GM12891 (cell line): ENCODE measurements at regions not wholly inside any gene's neighbourhood (a gene's known extent, or its start where the extent isn't known, plus 50 kb on each side); places are given as distances from the start of the nearest gene placed in this dataset.

Experiments
- DNase-seq: peaks from one replicate; pipeline ENCODE4 v3.0.0; 2011; ENCODE audit warnings: low spot score; ENCODE audit not compliant: insufficient read length
- FAIRE-seq: peaks from 2 replicates; lab custom pipeline; 2011; peaks lifted over from hg19 to GRCh38; lab: Jason Lieb, UNC
- PAX5 ChIP-seq: IDR thresholded peaks from 2 replicates; pipeline ENCODE4 v1.6.1; 2011; ENCODE audit warnings: low read length, moderate library complexity, mild to moderate bottlenecking; ENCODE audit not compliant: insufficient read depth, severe bottlenecking
- POLR2A ChIP-seq: IDR thresholded peaks from 2 replicates; pipeline ENCODE4 v1.6.1; 2011; ENCODE audit warnings: low read depth, low read length, control low read depth
- POLR2AphosphoS5 ChIP-seq: IDR thresholded peaks from 2 replicates; pipeline ENCODE4 v1.6.1; 2011; ENCODE audit warnings: low read depth, low read length, control low read depth
- POU2F2 ChIP-seq: IDR thresholded peaks from 2 replicates; pipeline ENCODE4 v1.6.1; 2011; ENCODE audit warnings: low read depth, mild to moderate bottlenecking, control low read depth, low read length, moderate library complexity
- SPI1 ChIP-seq: IDR thresholded peaks from 2 replicates; pipeline ENCODE4 v1.6.1; 2011; ENCODE audit warnings: low read depth, low read length, control low read depth
- TAF1 ChIP-seq: IDR thresholded peaks from 2 replicates; pipeline ENCODE4 v1.6.1; 2011; ENCODE audit warnings: low read depth, low read length, control low read depth

DNA sequence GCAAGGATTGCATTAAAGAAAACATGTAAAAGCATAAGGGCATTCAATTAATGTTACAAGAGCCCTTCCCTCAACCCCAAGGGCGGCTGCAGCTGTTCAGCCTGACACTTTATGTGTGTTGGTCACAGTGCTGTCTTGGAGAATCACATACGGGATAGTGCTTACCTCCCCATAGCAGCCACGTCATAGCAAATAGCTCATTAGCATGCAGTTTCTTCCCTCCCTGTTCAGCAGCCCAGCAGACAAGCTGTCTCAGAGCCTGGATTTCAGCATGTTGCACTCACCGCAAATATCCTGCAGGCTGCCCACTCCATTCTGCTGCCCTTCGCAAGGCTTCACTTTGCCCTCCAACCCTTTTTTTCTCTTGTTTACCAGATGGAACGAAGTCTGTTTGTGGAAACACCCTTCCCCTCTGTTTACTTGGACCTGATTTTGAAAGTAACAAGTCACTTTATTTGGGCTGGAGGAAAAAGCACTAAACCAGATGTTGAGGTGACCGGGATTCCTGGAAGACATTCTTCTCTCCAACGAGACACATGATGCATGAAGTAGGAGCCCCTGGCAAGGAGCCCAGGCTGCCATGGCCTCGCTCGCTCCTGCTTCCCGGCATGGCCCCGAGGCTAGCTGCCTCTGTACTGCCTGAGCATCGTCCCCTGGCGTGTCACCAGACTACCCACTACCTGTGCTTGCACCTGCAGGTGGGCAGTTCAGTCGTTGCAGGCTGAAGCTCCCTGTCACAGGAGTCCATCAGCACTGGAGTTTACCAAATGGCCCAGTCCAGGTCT, 151.6 kb upstream of the GMDS start:
- DNase-seq: no peak
- no peak for TF ChIP-seq SPI1
- no peak for TF ChIP-seq TAF1
- TF ChIP-seq POLR2A: no peak
- TF ChIP-seq POU2F2: no peak

DNA sequence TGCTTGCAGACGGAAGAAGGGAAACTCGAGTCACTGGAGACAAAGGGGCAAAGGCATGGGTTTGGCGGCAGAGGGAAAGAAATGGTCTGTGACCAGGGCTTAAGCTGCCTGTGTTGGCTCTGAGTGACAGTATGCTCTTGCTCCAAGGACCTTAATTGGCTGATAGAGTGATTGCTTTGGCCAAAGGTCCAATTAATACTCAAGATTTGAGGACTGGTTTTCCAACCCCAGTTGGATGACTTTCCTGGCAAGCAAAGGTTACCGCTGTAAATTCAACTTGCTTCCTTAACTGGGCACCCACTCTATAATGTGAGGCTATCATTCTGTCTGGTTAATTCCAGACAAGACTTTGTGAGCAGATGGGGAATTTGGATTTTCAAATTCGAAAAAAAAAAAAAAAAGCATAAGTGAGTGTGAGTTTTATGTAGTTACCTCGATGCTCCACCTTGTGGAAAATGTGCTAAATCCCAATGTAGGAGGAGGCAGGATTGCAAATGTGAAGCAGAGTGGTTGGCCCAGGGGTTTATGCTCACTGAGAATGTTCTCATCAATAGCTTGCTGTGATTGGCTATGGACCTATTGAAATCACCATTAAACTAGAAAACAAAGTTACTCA, 150.7 kb upstream of the GMDS start:
- no peak for TF ChIP-seq SPI1
- no peak for TF ChIP-seq POLR2A
- TF ChIP-seq PAX5: no peak
- no peak for TF ChIP-seq TAF1
- DNase-seq (no peak), FAIRE-seq (no peak)

More for the DNA sequence above, 151.6 kb upstream of the GMDS start:
- no peak for FAIRE-seq

DNA sequence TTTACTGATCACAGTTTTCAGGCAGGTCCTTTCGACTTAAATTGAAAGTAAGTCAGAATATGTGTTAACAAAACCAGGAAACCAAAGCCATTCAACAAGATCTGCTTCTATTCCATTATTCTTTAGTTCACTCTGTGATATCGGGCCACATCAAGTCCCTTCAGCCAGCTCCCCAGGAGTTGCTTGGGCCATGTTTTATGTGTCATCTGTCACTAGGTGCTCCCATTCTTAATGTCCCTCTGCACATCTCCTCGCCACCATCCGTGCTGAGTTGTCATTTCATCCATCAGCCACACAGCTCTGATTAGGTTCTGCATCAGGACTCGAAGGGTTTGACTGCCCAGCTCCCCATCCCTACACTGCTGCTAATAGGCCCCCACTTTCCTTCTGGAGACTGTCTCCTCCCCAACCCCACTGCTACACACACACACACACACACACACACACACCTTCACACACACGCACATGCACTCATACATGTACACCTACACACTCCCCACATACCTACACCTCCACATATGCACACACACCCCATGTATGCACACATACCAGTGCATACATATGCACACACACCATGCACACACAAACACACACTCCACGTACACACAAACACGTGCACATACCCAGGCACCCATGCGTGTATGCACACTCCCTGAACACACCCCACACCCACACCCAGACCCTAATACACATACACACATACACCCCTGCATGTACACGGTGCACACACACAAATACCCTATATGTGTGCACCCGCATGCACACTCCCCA, 143.3 kb upstream of the GMDS start:
- DNase-seq (no peak), FAIRE-seq (no peak)
- TF ChIP-seq TAF1 (no peak), SPI1 (no peak), POU2F2 (no peak), POLR2A (no peak), POLR2AphosphoS5 (no peak), PAX5 (no peak)

DNA sequence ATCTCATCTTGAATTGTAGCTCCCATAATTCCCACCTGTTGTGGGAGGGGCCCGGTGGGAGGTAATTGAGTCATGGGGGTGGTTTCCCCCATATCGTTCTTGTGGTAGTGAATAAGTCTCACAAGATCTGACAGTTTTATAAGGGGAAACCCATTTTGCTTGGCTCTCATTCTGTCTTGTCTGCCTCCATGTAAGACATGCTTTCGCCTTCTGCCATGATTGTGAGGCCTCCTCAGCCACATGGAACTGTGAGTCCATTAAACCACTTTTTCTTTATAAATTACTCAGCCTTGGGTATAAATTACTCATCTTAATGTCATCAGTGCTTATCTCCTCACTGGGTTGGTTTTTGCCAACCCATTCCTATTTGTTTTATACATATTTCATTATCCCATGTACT, 142.0 kb upstream of the GMDS start:
- no peak for TF ChIP-seq SPI1
- TF ChIP-seq POLR2A: no peak
- TF ChIP-seq POLR2AphosphoS5: no peak
- no peak for TF ChIP-seq POU2F2
- TF ChIP-seq TAF1: no peak
- TF ChIP-seq PAX5: no peak
- FAIRE-seq (no peak), DNase-seq (no peak)

DNA sequence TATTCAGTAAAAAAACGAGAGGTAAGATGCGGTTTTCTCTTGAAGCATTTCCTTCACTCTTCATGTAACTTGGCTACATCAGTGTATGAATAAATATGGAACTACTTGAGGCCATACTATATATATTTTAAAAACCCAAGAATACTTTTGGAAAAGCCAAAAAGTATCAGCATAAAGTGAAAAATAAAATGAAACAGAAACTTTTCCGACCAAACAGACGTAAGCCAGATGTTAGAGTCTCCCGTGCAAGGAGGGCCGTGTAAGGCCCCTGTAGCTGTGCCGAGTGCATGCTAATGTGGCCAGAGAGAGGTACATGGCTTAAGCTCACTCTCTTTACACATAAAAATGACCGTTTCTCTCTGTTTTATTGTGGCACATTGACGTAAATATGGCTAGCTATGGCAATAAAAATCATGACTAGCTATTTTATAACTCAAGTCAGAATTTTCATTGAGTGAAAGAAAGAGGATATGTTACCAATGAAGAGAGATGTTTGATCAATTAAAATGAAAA, 140.1 kb upstream of the GMDS start:
- FAIRE-seq (no peak), DNase-seq (no peak)
- TF ChIP-seq PAX5 (no peak), POLR2A (no peak), TAF1 (no peak), POLR2AphosphoS5 (no peak), POU2F2 (no peak), SPI1 (no peak)

DNA sequence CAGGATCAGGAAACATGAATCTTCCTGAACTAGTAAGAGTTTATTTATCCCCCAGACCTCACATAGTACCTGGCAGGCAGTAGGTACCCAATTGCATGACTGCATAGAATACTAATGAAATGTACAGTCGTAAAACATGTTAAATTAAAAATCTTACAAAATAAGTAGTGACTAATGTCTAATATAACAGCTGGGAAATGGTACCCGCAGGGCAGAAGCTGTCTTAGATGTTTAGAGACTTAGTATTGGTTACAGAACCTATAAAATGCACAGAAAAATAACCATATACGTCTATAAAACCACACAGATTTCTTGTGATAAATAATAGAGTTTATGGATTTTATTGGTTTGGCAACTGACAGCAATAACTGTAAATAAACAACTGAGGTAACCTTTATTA, 139.1 kb upstream of the GMDS start:
- FAIRE-seq (no peak), DNase-seq (no peak)
- TF ChIP-seq PAX5 (no peak), POU2F2 (no peak), TAF1 (no peak), SPI1 (no peak), POLR2A (no peak), POLR2AphosphoS5 (no peak)

DNA sequence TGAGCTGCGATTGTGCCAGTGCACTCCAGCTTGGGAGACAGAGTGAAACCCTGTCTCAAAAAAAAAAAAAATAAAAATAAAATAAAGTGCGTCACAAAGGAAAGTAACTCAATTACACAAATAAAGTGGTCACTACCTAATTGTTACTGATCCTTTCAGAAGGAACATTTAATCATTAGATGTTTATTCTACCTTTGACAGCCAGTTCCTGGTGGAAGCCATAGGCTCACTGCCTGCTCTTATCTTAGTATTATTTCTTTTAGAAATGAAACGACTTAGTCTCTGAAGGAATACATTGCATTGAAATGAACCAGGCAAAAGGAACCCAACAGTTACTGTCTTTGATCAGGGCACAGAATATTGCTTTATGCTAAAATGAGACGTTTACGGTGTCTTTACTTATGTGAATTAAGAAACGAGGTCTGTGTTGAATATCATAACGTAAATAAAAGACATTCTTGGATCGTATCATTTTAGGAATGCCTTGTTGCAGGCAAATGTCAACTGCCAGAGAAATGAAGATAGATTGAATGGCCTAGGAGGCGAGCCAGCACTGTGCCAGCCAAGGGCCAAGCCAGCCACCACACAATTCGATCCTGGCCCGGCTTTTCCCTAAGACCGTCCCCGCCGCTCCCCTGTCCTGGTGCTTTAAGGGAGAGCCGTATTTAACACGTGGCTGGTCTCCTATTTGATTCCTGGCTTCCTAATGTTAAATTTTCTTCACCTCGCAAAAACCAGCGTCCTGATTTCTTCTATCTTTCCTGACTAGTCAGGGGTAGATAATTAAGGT, 136.7 kb upstream of the GMDS start:
- TF ChIP-seq SPI1: no peak
- no peak for TF ChIP-seq POLR2AphosphoS5
- no peak for TF ChIP-seq TAF1
- no peak for TF ChIP-seq PAX5
- TF ChIP-seq POU2F2: no peak
- TF ChIP-seq POLR2A: no peak
- DNase-seq (no peak), FAIRE-seq (no peak)

DNA sequence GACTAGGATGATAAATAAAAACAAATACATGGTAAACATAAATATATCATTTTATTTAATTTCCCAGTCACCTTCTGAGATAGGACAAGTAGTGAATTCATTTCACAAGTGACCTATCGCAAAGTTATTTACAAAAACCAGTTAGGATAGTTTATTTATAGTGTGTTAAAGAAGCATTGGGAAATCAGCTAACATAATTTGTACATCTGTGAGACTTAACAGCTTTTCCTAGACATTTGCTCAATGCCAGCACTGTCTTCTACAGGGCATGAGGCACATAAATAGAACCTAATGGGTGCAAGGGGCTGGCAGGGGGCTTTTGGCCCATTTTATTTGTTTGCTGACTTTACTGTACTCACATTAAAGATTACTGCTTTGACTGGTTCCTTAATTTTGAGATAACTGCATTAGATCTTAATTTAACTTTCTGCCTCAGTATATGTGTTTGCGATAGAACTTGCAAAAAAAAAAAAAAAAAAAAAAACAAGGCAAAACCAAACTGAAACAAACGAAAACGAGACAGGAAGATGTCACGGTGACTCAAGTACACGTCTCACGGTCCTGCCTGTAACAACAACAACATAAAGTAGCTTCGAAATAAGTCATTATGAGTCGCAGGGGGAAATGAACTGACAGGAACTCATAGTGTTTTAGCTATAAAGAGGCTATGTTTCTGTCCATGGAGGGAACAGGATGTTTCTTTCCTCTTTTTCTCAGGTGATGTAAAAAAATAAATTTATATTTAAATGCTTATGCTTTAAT, 133.7 kb upstream of the GMDS start:
- DNase-seq (no peak), FAIRE-seq (no peak)
- TF ChIP-seq POLR2A: no peak
- no peak for TF ChIP-seq POLR2AphosphoS5
- TF ChIP-seq POU2F2: no peak
- no peak for TF ChIP-seq PAX5
- TF ChIP-seq TAF1: no peak
- no peak for TF ChIP-seq SPI1
